ENCODE measurements at regions not wholly inside any gene's neighbourhood (a gene's known extent, or its start where the extent isn't known, plus 50 kb on each side); places are given as distances from the start of the nearest gene placed in this dataset.

DNA sequence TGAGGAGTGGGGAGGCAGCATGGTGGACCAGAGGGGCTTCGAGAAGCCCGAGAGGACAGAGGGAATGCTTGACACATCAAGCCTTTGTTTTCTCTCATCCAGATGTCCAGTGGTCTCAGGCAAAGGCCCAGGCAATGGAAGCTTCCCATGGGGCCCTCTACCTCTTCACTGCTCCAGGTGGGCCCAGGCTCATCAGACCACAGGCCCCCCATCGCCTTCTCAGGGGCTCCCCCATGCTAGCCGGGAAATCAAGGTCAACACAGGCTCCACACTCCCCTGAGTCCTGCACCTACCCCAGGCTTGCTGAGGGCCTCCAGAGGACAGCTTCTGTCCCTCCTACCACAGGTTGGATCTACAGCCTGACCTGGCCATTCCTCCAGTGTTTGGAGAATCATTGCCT lies 157.5 kb downstream of the CHST1 start:
- no peak overlapping the region for H3K4me3 ChIP-seq (replicated peaks in 1 of 3; ENCODE audit: low read depth in 2 of 3, low read length in 3 of 3)
- H3K4me2 ChIP-seq (replicated peaks; ENCODE audit: extremely low read depth, low read length, poor library complexity, severe bottlenecking), result no peak overlapping the region
- no peaks in the 10 kb centered on the region for H3K27me3 ChIP-seq (ENCODE audit: control insufficient read depth in 2 of 2, insufficient read depth in 2 of 2, low read length in 2 of 2)
- no peaks in the 10 kb centered on the region for H3K9me3 ChIP-seq (replicated peaks in 1 of 2; ENCODE audit: control insufficient read depth in 1 of 2, insufficient read depth in 1 of 2, low read length in 2 of 2)
- peaks cover 2% of the 10 kb centered on the region for H3K4me1 Mint-ChIP-seq
- no peaks in the 10 kb centered on the region for H3K4me1 ChIP-seq (ENCODE audit: control insufficient read depth in 1 of 2, insufficient read depth in 2 of 2, low read length in 2 of 2)
- no peak overlapping the region for H3K27ac ChIP-seq (ENCODE audit: low read depth in 1 of 2, low read length in 2 of 2)
- no peak overlapping the region for H3K9ac ChIP-seq (ENCODE audit: insufficient read depth, low read length, poor library complexity, severe bottlenecking)
- intact Hi-C loops (cut with micrococcal nuclease), result no loop called here
- H3K4me3 Mint-ChIP-seq, result no peak overlapping the region
- no peaks in the 10 kb centered on the region for H4K20me1 ChIP-seq (ENCODE audit: insufficient read depth, low read length)
- no peaks in the 10 kb centered on the region for H3K79me2 ChIP-seq (ENCODE audit: insufficient read depth, low read length)
- TF ChIP-seq, protein P1, sequence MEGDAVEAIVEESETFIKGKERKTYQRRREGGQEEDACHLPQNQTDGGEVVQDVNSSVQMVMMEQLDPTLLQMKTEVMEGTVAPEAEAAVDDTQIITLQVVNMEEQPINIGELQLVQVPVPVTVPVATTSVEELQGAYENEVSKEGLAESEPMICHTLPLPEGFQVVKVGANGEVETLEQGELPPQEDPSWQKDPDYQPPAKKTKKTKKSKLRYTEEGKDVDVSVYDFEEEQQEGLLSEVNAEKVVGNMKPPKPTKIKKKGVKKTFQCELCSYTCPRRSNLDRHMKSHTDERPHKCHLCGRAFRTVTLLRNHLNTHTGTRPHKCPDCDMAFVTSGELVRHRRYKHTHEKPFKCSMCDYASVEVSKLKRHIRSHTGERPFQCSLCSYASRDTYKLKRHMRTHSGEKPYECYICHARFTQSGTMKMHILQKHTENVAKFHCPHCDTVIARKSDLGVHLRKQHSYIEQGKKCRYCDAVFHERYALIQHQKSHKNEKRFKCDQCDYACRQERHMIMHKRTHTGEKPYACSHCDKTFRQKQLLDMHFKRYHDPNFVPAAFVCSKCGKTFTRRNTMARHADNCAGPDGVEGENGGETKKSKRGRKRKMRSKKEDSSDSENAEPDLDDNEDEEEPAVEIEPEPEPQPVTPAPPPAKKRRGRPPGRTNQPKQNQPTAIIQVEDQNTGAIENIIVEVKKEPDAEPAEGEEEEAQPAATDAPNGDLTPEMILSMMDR (IDR thresholded peaks at IDR 0.05), result no peak
- DNase-seq, result no peak
- peaks cover 2 to 7% (median 2%) of the 10 kb centered on the region in 3 donors for H3K27me3 Mint-ChIP-seq (ENCODE audit: low read depth in 3 of 3)
- H2AFZ ChIP-seq (ENCODE audit: insufficient read depth, low read depth, low read length, poor library complexity, severe bottlenecking), result no peak overlapping the region
- H3K27ac Mint-ChIP-seq, result peak overlapping the region in 1 of 7 donors; percentile 66
- peaks cover 0 to 6% (median 0%) of the 10 kb centered on the region in 7 donors for H3K9me3 Mint-ChIP-seq
- 96% methylated on average over 4 of the region's 4 CpGs for WGBS (ENCODE audit: insufficient coverage)
- no peaks in the 10 kb centered on the region for H3K36me3 Mint-ChIP-seq
- no peaks in the 10 kb centered on the region for H3K36me3 ChIP-seq (replicated peaks in 1 of 2; ENCODE audit: control insufficient read depth in 1 of 2, insufficient read depth in 2 of 2, low read length in 2 of 2)

DNA sequence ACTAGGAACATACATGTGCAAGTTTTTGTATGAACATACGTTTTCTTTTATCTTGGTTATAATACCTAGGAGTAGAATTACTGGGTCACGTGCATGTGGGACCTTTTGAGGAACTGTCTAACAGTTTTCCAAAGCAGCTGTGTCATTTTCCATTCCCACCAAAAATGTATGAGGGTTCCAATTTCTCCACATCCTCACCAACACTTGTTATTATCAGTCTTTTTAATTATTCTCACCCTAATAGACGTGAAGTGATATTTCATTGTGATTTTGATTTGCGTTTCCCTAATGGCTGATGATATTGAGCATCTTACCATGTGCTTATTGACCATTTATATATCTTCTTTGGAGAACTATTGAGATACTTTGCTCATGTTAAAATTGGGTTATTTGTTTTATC lies 162.1 kb downstream of the CHST1 start:
- Histone ChIP-seq H3K4me1 (ENCODE audit: control insufficient read depth in 1 of 2, insufficient read depth in 2 of 2, low read length in 2 of 2) (no peaks in the 10 kb centered on the region), H3K79me2 (ENCODE audit: insufficient read depth, low read length) (no peaks in the 10 kb centered on the region), H3K9ac (ENCODE audit: insufficient read depth, low read length, poor library complexity, severe bottlenecking) (no peak overlapping the region), H3K27me3 (ENCODE audit: control insufficient read depth in 2 of 2, insufficient read depth in 2 of 2, low read length in 2 of 2) (peaks cover 0 to 2% of the 10 kb centered on the region in 2 donors), H2AFZ (ENCODE audit: insufficient read depth, low read depth, low read length, poor library complexity, severe bottlenecking) (no peak overlapping the region), H4K20me1 (ENCODE audit: insufficient read depth, low read length) (no peaks in the 10 kb centered on the region), H3K27ac (ENCODE audit: low read depth in 1 of 2, low read length in 2 of 2) (no peak overlapping the region), H3K36me3 (replicated peaks in 1 of 2; ENCODE audit: control insufficient read depth in 1 of 2, insufficient read depth in 2 of 2, low read length in 2 of 2) (no peaks in the 10 kb centered on the region), H3K9me3 (replicated peaks in 1 of 2; ENCODE audit: control insufficient read depth in 1 of 2, insufficient read depth in 1 of 2, low read length in 2 of 2) (no peaks in the 10 kb centered on the region), H3K4me2 (replicated peaks; ENCODE audit: extremely low read depth, low read length, poor library complexity, severe bottlenecking) (no peak overlapping the region), H3K4me3 (replicated peaks in 1 of 3; ENCODE audit: low read depth in 2 of 3, low read length in 3 of 3) (no peak overlapping the region)
- TF ChIP-seq, protein P1 (IDR thresholded peaks at IDR 0.05), result no peak
- no CpG with 5 or more reads among the region's 4 CpGs for WGBS (ENCODE audit: insufficient coverage)
- no peak for DNase-seq
- Mint-ChIP-seq H3K27ac (no peak overlapping the region), H3K4me1 (no peaks in the 10 kb centered on the region), H3K27me3 (ENCODE audit: low read depth in 3 of 3) (peaks cover 4 to 21% (median 6%) of the 10 kb centered on the region in 3 donors), H3K9me3 (peaks cover 0 to 9% (median 3%) of the 10 kb centered on the region in 7 donors), H3K4me3 (no peak overlapping the region), H3K36me3 (no peaks in the 10 kb centered on the region)
- intact Hi-C loops (cut with micrococcal nuclease), result no loop called here
